Trophoblast cell (in vitro differentiated cells and primary cell): ENCODE measurements at regions not wholly inside any gene's neighbourhood (a gene's known extent, or its start where the extent isn't known, plus 50 kb on each side); places are given as distances from the start of the nearest gene placed in this dataset.

Experiments used
- DNase-seq, 2 donors: peaks; one replicate each; pipeline ENCODE4 v3.0.0-alpha.2; 2016
- H2AFZ ChIP-seq: 2 replicates; pipeline ENCODE4 v1.6.1; 2013; ENCODE audit warnings: low read length, moderate library complexity, mild to moderate bottlenecking; ENCODE audit not compliant: insufficient read depth, poor library complexity
- H2AK5ac ChIP-seq: 2 replicates; pipeline ENCODE4 v1.6.1; 2013; ENCODE audit warnings: mild to moderate bottlenecking, low read length
- H2BK120ac ChIP-seq: 2 replicates; pipeline ENCODE4 v1.6.1; 2013; ENCODE audit warnings: low read length, mild to moderate bottlenecking, moderate library complexity; ENCODE audit not compliant: insufficient read depth, poor library complexity
- H2BK12ac ChIP-seq: 2 replicates; pipeline ENCODE4 v1.6.1; 2013; ENCODE audit warnings: mild to moderate bottlenecking, low read length, moderate library complexity
- H2BK5ac ChIP-seq: 2 replicates; pipeline ENCODE4 v1.6.1; 2013; ENCODE audit warnings: low read length, low read depth, moderate library complexity, mild to moderate bottlenecking; ENCODE audit not compliant: poor library complexity
- H3K14ac ChIP-seq: 2 replicates; pipeline ENCODE4 v1.6.1; 2013; ENCODE audit warnings: mild to moderate bottlenecking, low read length
- H3K18ac ChIP-seq: 2 replicates; pipeline ENCODE4 v1.6.1; 2013; ENCODE audit warnings: mild to moderate bottlenecking, low read length
- H3K23ac ChIP-seq: 2 replicates; pipeline ENCODE4 v1.6.1; 2013; ENCODE audit warnings: low read length
- H3K27ac ChIP-seq: 2 replicates; pipeline ENCODE4 v1.5.1; 2013; ENCODE audit warnings: low read depth, mild to moderate bottlenecking, inconsistent platforms, low read length, moderate library complexity
- H3K27me3 ChIP-seq: 2 replicates; pipeline ENCODE4 v1.6.1; 2013; ENCODE audit warnings: inconsistent platforms, mild to moderate bottlenecking, low read length, moderate library complexity; ENCODE audit not compliant: insufficient read depth
- H3K36me3 ChIP-seq, 2 experiments: 1 replicate in 1 of 2; 2 replicates in 1 of 2; pipeline ENCODE4 v1.6.1; 2013; ENCODE audit warnings: low read length in 2 of 2, mild to moderate bottlenecking in 2 of 2, moderate library complexity in 1 of 2; ENCODE audit not compliant: insufficient read depth in 2 of 2, control insufficient read depth in 1 of 2
- H3K4ac ChIP-seq: 2 replicates; pipeline ENCODE4 v1.6.1; 2013; ENCODE audit warnings: low read depth, mild to moderate bottlenecking, low read length, moderate library complexity
- H3K4me1 ChIP-seq, 2 experiments: 1 replicate in 1 of 2; 2 replicates in 1 of 2; pipeline ENCODE4 v1.6.1; 2013; ENCODE audit warnings: low read length in 2 of 2, mild to moderate bottlenecking in 2 of 2, moderate library complexity in 1 of 2; ENCODE audit not compliant: insufficient read depth in 2 of 2, control insufficient read depth in 1 of 2
- H3K4me2 ChIP-seq: 2 replicates; pipeline ENCODE4 v1.6.1; 2013; ENCODE audit warnings: inconsistent platforms, mild to moderate bottlenecking, low read length, moderate library complexity
- H3K4me3 ChIP-seq: 2 replicates; pipeline ENCODE4 v1.5.1; 2013; ENCODE audit warnings: mild to moderate bottlenecking, low read depth, low read length, inconsistent platforms
- H3K79me1 ChIP-seq: one replicate; pipeline ENCODE4 v1.6.1; 2013; ENCODE audit warnings: low read length
- H3K79me2 ChIP-seq: 2 replicates; pipeline ENCODE4 v1.6.1; 2013; ENCODE audit warnings: low read length, mild to moderate bottlenecking; ENCODE audit not compliant: control insufficient read depth, insufficient read depth, poor library complexity
- H3K9ac ChIP-seq: 2 replicates; pipeline ENCODE4 v1.6.1; 2013; ENCODE audit warnings: mild to moderate bottlenecking, low read length
- H3K9me3 ChIP-seq: 2 replicates; pipeline ENCODE4 v1.6.1; 2013; ENCODE audit warnings: low read depth, mild to moderate bottlenecking, control low read depth, inconsistent platforms, low read length; ENCODE audit not compliant: insufficient read depth
- H4K12ac ChIP-seq: 2 replicates; pipeline ENCODE4 v1.6.1; 2013; ENCODE audit warnings: low read depth, mild to moderate bottlenecking, low read length, moderate library complexity
- H4K8ac ChIP-seq: 2 replicates; pipeline ENCODE4 v1.6.1; 2013; ENCODE audit warnings: low read depth, mild to moderate bottlenecking, low read length, moderate library complexity
- H4K91ac ChIP-seq: one replicate; pipeline ENCODE4 v1.6.1; 2013; ENCODE audit warnings: low read depth, mild to moderate bottlenecking, low read length, moderate library complexity
- WGBS: extraction: QIAGEN DNeasy Blood & Tissue Kit; methylation state at CpG from one replicate; pipeline ENCODE4 v1.1.7; 2013; ENCODE audit warnings: missing lambda C conversion rate; ENCODE audit not compliant: insufficient read length, insufficient coverage; ENCODE audit errors: extremely low coverage; 5-methylcytosine and 5-hydroxymethylcytosine counted together

- H4K12ac ChIP-seq: no peak overlapping the region
- no peaks in the 10 kb centered on the region for H3K27me3 ChIP-seq
- H3K27ac ChIP-seq: no peak overlapping the region
- no peak overlapping the region for H2BK12ac ChIP-seq
- H3K4me1 ChIP-seq: no peaks in the 10 kb centered on the region
- H3K4me3 ChIP-seq: no peak overlapping the region
- no peak overlapping the region for H3K18ac ChIP-seq
- no peak overlapping the region for H2BK5ac ChIP-seq
- H3K9ac ChIP-seq: no peak overlapping the region
- WGBS: no CpG with 5 or more reads among the region's 8 CpGs
- no peak overlapping the region for H4K91ac ChIP-seq
- H3K79me2 ChIP-seq: no peaks in the 10 kb centered on the region
- H3K79me1 ChIP-seq: no peaks in the 10 kb centered on the region
- no peak overlapping the region for H2AK5ac ChIP-seq
- H2BK120ac ChIP-seq: no peak overlapping the region
- H3K36me3 ChIP-seq: no peaks in the 10 kb centered on the region
- H3K4ac ChIP-seq: no peak overlapping the region
- no peak for DNase-seq
- H3K14ac ChIP-seq: no peak overlapping the region
- H3K9me3 ChIP-seq: no peaks in the 10 kb centered on the region
- no peak overlapping the region for H4K8ac ChIP-seq
- no peak overlapping the region for H3K23ac ChIP-seq
- H3K4me2 ChIP-seq: no peak overlapping the region
- H2AFZ ChIP-seq: no peak overlapping the region
These were observed 215.0 kb upstream of the PWP1 start for GRCh38 chr12:107470645-107471044.

DNA sequence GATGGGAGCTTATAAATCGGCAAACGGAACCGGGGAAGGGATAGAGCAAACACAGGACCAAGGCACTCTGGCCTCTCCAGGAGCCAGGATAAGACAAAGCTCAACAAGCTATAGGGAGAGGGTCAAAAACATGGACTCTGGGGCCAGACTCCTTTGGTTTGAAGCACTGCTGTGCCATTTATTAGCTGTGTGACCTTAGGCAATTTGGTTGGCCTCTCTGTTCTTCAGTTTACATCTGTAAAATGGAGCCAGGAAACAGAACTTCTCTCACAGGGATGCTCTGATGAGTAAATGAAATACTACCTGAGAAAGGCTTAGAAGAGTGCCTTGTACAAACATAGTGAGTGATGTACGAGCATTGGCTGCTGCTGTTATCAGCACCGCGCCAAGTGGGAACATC is 213.3 kb upstream of the PWP1 start:
- Histone ChIP-seq H2BK5ac (no peak overlapping the region), H4K91ac (no peak overlapping the region), H3K4me1 (no peaks in the 10 kb centered on the region), H3K9ac (no peak overlapping the region), H3K4me2 (no peak overlapping the region), H3K27ac (no peak overlapping the region), H2BK12ac (no peak overlapping the region), H3K4me3 (no peak overlapping the region), H3K79me2 (no peaks in the 10 kb centered on the region), H2BK120ac (no peak overlapping the region), H3K36me3 (no peaks in the 10 kb centered on the region), H3K9me3 (no peaks in the 10 kb centered on the region), H4K12ac (no peak overlapping the region), H3K23ac (no peak overlapping the region), H3K79me1 (no peaks in the 10 kb centered on the region), H3K18ac (no peak overlapping the region), H2AK5ac (no peak overlapping the region), H3K27me3 (no peaks in the 10 kb centered on the region), H3K4ac (no peak overlapping the region), H4K8ac (no peak overlapping the region), H2AFZ (no peak overlapping the region), H3K14ac (no peak overlapping the region)
- DNase-seq: no peak
- WGBS: no CpG with 5 or more reads among the region's 6 CpGs

GRCh38 chr12:107474099-107474498 is 211.5 kb upstream of the PWP1 start:
- Histone ChIP-seq H4K91ac (no peak overlapping the region), H3K9ac (no peak overlapping the region), H3K4ac (no peak overlapping the region), H2BK12ac (no peak overlapping the region), H3K36me3 (no peaks in the 10 kb centered on the region), H3K79me2 (no peaks in the 10 kb centered on the region), H3K79me1 (no peaks in the 10 kb centered on the region), H3K27me3 (no peaks in the 10 kb centered on the region), H3K18ac (no peak overlapping the region), H3K4me1 (no peaks in the 10 kb centered on the region), H3K4me3 (no peak overlapping the region), H2AK5ac (no peak overlapping the region), H3K4me2 (no peak overlapping the region), H4K12ac (no peak overlapping the region), H2BK120ac (no peak overlapping the region), H3K27ac (no peak overlapping the region), H3K14ac (no peak overlapping the region), H2BK5ac (no peak overlapping the region), H3K23ac (no peak overlapping the region), H4K8ac (no peak overlapping the region), H2AFZ (no peak overlapping the region), H3K9me3 (no peaks in the 10 kb centered on the region)
- DNase-seq: no peak
- WGBS: no CpG with 5 or more reads among the region's 9 CpGs

DNA sequence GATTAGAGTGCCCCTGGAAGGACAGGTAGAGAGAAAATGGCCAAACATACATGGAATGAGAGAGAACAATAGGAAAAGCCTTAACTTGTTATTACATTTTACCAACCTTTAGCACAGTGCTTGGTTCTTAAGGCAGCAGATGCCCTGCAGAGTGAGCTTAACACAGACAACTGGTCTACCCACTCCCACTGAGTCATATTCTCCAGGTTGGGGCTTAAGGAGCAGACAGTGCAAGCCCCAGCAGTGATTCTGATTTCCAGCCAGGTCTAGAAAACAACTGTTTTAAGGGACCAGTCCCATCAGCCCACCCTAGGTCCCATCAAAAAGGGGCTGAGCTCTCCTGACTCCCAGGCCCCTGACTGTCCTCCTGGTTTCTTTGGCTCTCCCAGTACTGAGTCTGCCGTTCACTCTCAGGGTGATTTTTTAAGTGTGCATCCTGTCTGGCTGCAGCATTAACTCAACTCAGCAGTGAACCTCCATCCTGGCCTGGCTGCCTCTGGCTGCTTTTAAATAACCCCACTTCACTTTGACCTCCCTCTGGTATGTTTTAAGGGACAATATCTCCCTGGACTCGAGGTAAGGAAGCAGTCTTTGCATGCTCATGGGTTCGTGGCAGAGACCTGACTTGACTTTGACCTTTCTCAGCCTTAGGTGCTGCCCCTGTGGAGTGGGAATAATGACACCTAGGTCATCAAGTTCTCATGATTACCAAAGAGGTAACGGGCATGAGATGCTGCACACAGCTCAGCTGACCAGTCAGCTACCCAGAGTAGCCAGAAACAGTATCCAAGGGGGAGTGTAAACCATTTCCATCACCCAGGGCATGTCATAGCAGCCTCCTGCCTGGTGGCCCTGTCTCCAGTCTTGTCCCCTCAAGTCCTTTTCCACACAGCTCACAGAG is 210.7 kb upstream of the PWP1 start:
- Histone ChIP-seq H2AFZ (no peak overlapping the region), H2BK12ac (no peak overlapping the region), H3K4me3 (no peak overlapping the region), H3K14ac (no peak overlapping the region), H3K79me1 (no peaks in the 10 kb centered on the region), H3K36me3 (no peaks in the 10 kb centered on the region), H3K27me3 (no peaks in the 10 kb centered on the region), H3K9ac (no peak overlapping the region), H3K4ac (no peak overlapping the region), H2BK5ac (no peak overlapping the region), H3K18ac (no peak overlapping the region), H4K12ac (no peak overlapping the region), H3K4me2 (no peak overlapping the region), H4K91ac (no peak overlapping the region), H2AK5ac (no peak overlapping the region), H3K27ac (no peak overlapping the region), H3K23ac (no peak overlapping the region), H3K79me2 (no peaks in the 10 kb centered on the region), H2BK120ac (no peak overlapping the region), H3K9me3 (no peaks in the 10 kb centered on the region), H4K8ac (no peak overlapping the region), H3K4me1 (no peaks in the 10 kb centered on the region)
- DNase-seq: no peak
- WGBS: no CpG with 5 or more reads among the region's 4 CpGs
